Nephron progenitor cell (in vitro differentiated cells): ENCODE measurements at regions not wholly inside any gene's neighbourhood (a gene's known extent, or its start where the extent isn't known, plus 50 kb on each side); places are given as distances from the start of the nearest gene placed in this dataset.

Experiments
- DNase-seq: peaks from one replicate; pipeline ENCODE4 v3.0.0; 2021
- H3K27ac Mint-ChIP-seq: 2 replicates; pipeline ENCODE4 v1.8.0; 2021; ENCODE audit warnings: mild to moderate bottlenecking, moderate library complexity, mixed read lengths
- H3K27me3 Mint-ChIP-seq: 2 replicates; pipeline ENCODE4 v1.8.0; 2021; ENCODE audit warnings: mild to moderate bottlenecking, low read depth, mixed read lengths; ENCODE audit not compliant: poor library complexity
- H3K36me3 Mint-ChIP-seq: 2 replicates; pipeline ENCODE4 v1.8.0; 2021; ENCODE audit warnings: low read depth, mixed read lengths
- H3K4me1 Mint-ChIP-seq: 2 replicates; pipeline ENCODE4 v1.8.0; 2021; ENCODE audit warnings: mixed read lengths
- H3K4me3 Mint-ChIP-seq: 2 replicates; pipeline ENCODE4 v1.8.0; 2021; ENCODE audit warnings: mild to moderate bottlenecking, moderate library complexity, mixed read lengths
- H3K9me3 Mint-ChIP-seq: 2 replicates; pipeline ENCODE4 v1.8.0; 2021; ENCODE audit warnings: mild to moderate bottlenecking, moderate library complexity, mixed read lengths
- TF ChIP-seq, protein P1 (sequence below): fragments of 200-600 bp; sonication (generic); IDR thresholded peaks from 2 replicates; pipeline ENCODE4 v1.5.0; 2021; ENCODE audit warnings: antibody characterized with exemption

DNA sequence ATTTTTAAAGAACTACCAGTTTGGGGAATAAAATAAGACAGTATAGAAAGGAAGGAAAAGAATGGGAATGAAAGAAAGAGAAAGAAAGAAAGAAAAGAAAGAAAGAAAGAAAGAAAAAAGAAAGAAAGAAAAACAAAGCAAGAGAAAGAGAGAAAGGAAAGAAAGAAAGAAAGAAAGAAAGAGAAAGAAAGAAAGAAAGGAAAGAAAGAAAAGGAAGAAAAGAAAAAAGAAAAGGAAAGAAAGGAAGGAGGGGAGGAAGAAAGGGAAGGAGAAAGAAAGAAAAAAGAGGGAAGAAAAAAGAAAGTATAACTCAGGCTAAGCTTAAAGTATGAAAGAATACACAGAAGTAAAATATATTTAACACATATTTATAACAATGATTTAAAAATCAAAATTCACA, 51.0 kb upstream of the FGF10 start:
- Mint-ChIP-seq H3K36me3 (no peaks in the 10 kb centered on the region), H3K27me3 (peaks cover 3% of the 10 kb centered on the region), H3K4me3 (no peak overlapping the region), H3K27ac (no peak overlapping the region), H3K4me1 (no peaks in the 10 kb centered on the region), H3K9me3 (no peaks in the 10 kb centered on the region)
- TF ChIP-seq, protein P1, sequence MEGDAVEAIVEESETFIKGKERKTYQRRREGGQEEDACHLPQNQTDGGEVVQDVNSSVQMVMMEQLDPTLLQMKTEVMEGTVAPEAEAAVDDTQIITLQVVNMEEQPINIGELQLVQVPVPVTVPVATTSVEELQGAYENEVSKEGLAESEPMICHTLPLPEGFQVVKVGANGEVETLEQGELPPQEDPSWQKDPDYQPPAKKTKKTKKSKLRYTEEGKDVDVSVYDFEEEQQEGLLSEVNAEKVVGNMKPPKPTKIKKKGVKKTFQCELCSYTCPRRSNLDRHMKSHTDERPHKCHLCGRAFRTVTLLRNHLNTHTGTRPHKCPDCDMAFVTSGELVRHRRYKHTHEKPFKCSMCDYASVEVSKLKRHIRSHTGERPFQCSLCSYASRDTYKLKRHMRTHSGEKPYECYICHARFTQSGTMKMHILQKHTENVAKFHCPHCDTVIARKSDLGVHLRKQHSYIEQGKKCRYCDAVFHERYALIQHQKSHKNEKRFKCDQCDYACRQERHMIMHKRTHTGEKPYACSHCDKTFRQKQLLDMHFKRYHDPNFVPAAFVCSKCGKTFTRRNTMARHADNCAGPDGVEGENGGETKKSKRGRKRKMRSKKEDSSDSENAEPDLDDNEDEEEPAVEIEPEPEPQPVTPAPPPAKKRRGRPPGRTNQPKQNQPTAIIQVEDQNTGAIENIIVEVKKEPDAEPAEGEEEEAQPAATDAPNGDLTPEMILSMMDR = no peak
- DNase-seq = no peak
